ENCODE measurements at regions not wholly inside any gene's neighbourhood (a gene's known extent, or its start where the extent isn't known, plus 50 kb on each side); places are given as distances from the start of the nearest gene placed in this dataset.

GRCh38 chr18:67574749-67575148 is 58.2 kb upstream of the DSEL start:
- DNase-seq, result no peak

DNA sequence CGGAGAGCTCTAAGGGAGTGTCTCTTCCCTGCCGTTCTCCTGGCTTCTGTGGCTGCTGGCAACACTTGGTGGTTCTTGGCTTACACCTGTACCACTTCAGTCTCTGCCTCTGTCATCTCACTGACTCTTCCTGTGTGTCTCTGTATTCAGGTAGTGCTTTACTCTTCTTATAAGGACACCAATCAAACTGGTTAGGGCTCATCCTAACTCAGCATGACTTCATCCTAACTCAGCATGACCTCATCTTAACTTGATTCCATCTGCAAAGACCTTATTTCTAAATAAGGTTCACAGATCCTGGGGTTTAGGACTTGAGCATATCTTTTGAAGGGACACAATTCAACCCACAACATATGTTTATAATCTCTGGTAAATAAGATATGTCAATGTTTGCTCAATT is 51.6 kb upstream of the DSEL start:
- DNase-seq, result no peak
